ENCODE measurements at regions not wholly inside any gene's neighbourhood (a gene's known extent, or its start where the extent isn't known, plus 50 kb on each side); places are given as distances from the start of the nearest gene placed in this dataset.

- TF ChIP-seq CTCF (optimal IDR thresholded peaks at IDR 0.05 in 1 of 3, IDR thresholded peaks at IDR 0.05 in 1 of 3, conservative IDR thresholded peaks at IDR 0.05 in 1 of 3; ENCODE audit: extremely low read depth in 1 of 3, insufficient read depth in 2 of 3, low read length in 3 of 3) (no peak), EZH2 (IDR thresholded peaks at IDR 0.05; ENCODE audit: low read length) (no peak)
Measured at GRCh38 chr18:5738526-5738925, 156.8 kb downstream of the TMEM200C start.

Data from keratinocyte (primary cell).